GM12878 (cell line): ENCODE measurements at regions not wholly inside any gene's neighbourhood (a gene's known extent, or its start where the extent isn't known, plus 50 kb on each side); places are given as distances from the start of the nearest gene placed in this dataset.

Source experiments
- ATAC-seq: fragments of 200-7000 bp; cut with Tn5 transposase; 3 replicates; pipeline ENCODE4 v1.9.1; 2020; ENCODE audit warnings: mild to moderate bottlenecking, moderate library complexity
- BruUV-seq: library from RNA; stranded (reverse); fragments of 400-500 nt; replicated peaks from 2 replicates; lab custom pipeline; 2021; lab: Mats Ljungman, UMichigan
- CTCF ChIA-PET: fragments of 300-600 bp; sonication (Branson Sonifier 250); formaldehyde crosslinking; extraction: SDS; loops from one replicate; lab custom pipeline; 2021; ENCODE audit warnings: inconsistent platforms; lab: Yijun Ruan, JAX
- POLR2A ChIA-PET: fragments of 350-600 bp; formaldehyde crosslinking; extraction: SDS; loops from one replicate; lab custom pipeline; 2021; ENCODE audit warnings: inconsistent platforms; lab: Charles Lee
- RAD21 ChIA-PET: fragments of 300-600 bp; sonication (Branson Sonifier 250); formaldehyde crosslinking; loops from one replicate; lab custom pipeline; 2023; ENCODE audit warnings: antibody characterized with exemption; ENCODE audit not compliant: unreplicated experiment; lab: Charles Lee
- SMC1A ChIA-PET: fragments of 300-600 bp; sonication (Branson Sonifier 250); formaldehyde crosslinking; loops from one replicate; lab custom pipeline; 2023; ENCODE audit not compliant: unreplicated experiment, uncharacterized antibody; lab: Charles Lee
- DNase-seq: peaks from one replicate; pipeline ENCODE4 v3.0.0-alpha.2; 2011; ENCODE audit warnings: low read depth, low spot score
- FAIRE-seq: peaks from 3 replicates; lab custom pipeline; 2011; peaks lifted over from hg19 to GRCh38; lab: Jason Lieb, UNC
- H2AFZ ChIP-seq: 2 replicates; pipeline ENCODE4 v1.6.0; 2011; ENCODE audit warnings: low read depth, low read length, control low read depth; ENCODE audit not compliant: control insufficient read depth
- H3K27ac ChIP-seq: 2 replicates; pipeline ENCODE4 v1.5.1; 2011; ENCODE audit warnings: control low read depth; ENCODE audit not compliant: control insufficient read depth, insufficient read depth
- H3K27me3 ChIP-seq, 2 experiments: replicated peaks in 1 of 2; 2 replicates each; pipeline versions ENCODE4 v1.6.0 to v1.6.1; 2011; ENCODE audit warnings: low read length in 1 of 2; ENCODE audit not compliant: control insufficient read depth in 2 of 2, insufficient read depth in 2 of 2
- H3K36me3 ChIP-seq, 2 experiments: 2 replicates each; pipeline ENCODE4 v1.5.1; 2011; ENCODE audit warnings: low read length in 1 of 2; ENCODE audit not compliant: control insufficient read depth in 2 of 2, insufficient read depth in 2 of 2
- H3K4me1 ChIP-seq: 2 replicates; pipeline ENCODE4 v1.6.1; 2011; ENCODE audit warnings: mild to moderate bottlenecking, low read length, moderate library complexity, mixed read lengths; ENCODE audit not compliant: control insufficient read depth, insufficient read depth
- H3K4me2 ChIP-seq: 2 replicates; pipeline ENCODE4 v1.6.0; 2011; ENCODE audit warnings: control low read depth; ENCODE audit not compliant: control insufficient read depth, insufficient read depth
- H3K4me3 ChIP-seq: fragments of 200-600 bp; sonication (generic); 2 replicates; pipeline ENCODE4 v1.5.1; 2016
- H3K79me2 ChIP-seq: 2 replicates; pipeline ENCODE4 v1.6.0; 2011; ENCODE audit warnings: low read length; ENCODE audit not compliant: control insufficient read depth, insufficient read depth
- H3K9ac ChIP-seq: 2 replicates; pipeline ENCODE4 v1.8.0; 2011; ENCODE audit warnings: low read length, control low read depth, mixed read lengths; ENCODE audit not compliant: control insufficient read depth, insufficient read depth
- H3K9me3 ChIP-seq: replicated peaks from 3 replicates; pipeline ENCODE4 v1.5.1; 2011; ENCODE audit warnings: mild to moderate bottlenecking, low read length; ENCODE audit not compliant: control insufficient read depth, insufficient read depth
- H4K20me1 ChIP-seq: 2 replicates; pipeline ENCODE4 v1.6.0; 2011; ENCODE audit not compliant: control insufficient read depth, insufficient read depth
- CHD4 ChIP-seq: fragments of 200-600 bp; sonication (generic); IDR thresholded peaks from 2 replicates; pipeline ENCODE4 v1.6.1; 2016; ENCODE audit warnings: mild to moderate bottlenecking
- HDAC6 ChIP-seq: fragments of 200-600 bp; sonication (generic); IDR thresholded peaks from one replicate; pipeline ENCODE4 v1.8.0; 2017; ENCODE audit warnings: antibody characterized with exemption; ENCODE audit not compliant: unreplicated experiment
- SP1 ChIP-seq: IDR thresholded peaks from one replicate; pipeline ENCODE4 v1.6.1; 2011; ENCODE audit warnings: low read depth, low read length
- SREBF2 ChIP-seq: IDR thresholded peaks from 2 replicates; pipeline ENCODE4 v1.6.1; 2012; ENCODE audit warnings: mild to moderate bottlenecking, low read length
- TCF7 ChIP-seq: IDR thresholded peaks from 2 replicates; pipeline ENCODE4 v1.6.1; 2014; ENCODE audit warnings: antibody characterized with exemption, borderline replicate concordance
- YY1 ChIP-seq: IDR thresholded peaks from 2 replicates; pipeline ENCODE4 v1.6.1; 2011; ENCODE audit warnings: low read depth, mild to moderate bottlenecking, low read length
- WGBS: methylation state at CpG from one replicate; pipeline ENCODE4 v1.1.6; 2016; ENCODE audit warnings: low lambda C conversion rate; ENCODE audit not compliant: insufficient replicate concordance, insufficient coverage; ENCODE audit errors: missing lambda C conversion rate; 5-methylcytosine and 5-hydroxymethylcytosine counted together
- in situ Hi-C: fragments of 300-500 bp; cut with MboI; formaldehyde crosslinking; loops from 9 replicates; pipeline ENCODE4 v1.14.3; 2018; ENCODE audit warnings: mixed read lengths
- intact Hi-C: fragments of 100-400 bp; cut with micrococcal nuclease; formaldehyde crosslinking; loops from one replicate; pipeline ENCODE4 v1.14.2; 2022; ENCODE audit not compliant: unreplicated experiment
- TF ChIP-seq, protein P1 (sequence below): fragments of 150-350 bp; IDR thresholded peaks from 2 replicates; pipeline ENCODE4 v1.6.1; 2016; ENCODE audit warnings: low read depth, low read length

DNA sequence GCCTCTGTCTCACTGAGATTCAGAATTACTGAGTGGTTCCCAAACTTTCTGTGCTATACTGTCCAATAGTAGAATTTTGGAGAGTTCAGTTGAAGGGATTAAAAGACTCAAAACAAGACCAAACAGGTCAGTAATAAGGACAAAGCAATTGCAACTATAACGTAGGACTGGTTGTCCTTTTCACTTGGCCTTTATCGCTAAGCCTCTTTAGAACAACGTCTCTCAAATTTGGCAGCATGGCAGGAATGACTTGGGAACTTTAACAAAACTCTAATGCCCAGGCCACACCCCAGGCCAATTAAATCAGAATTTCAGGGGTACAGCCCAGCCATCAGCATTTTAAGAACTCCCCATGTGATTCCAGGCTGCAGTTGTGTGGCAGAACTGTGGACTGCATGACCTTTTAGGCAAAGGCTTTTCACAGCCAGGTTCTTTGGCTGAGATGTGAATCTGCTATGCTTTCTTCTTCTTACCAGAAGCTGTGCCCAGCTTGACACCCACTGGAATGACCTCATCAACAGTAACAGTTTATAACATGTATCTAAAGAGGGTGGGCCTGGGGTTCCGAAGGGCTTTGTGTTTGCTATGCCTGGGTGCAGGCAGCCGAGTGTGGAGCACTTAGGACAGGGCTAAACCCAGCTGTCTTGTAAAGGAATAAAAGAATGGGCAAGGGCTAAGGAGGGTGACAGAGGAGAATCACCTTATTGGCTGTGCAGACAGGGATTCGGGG lies 226.2 kb upstream of the PRICKLE2 start:
- Histone ChIP-seq H3K27me3 (no peaks in the 10 kb centered on the region; a peak in 1 of 4 replicates), H4K20me1 (no peaks in the 10 kb centered on the region), H3K4me2 (no peak overlapping the region), H3K79me2 (no peaks in the 10 kb centered on the region), H3K4me1 (peaks cover 4% of the 10 kb centered on the region), H2AFZ (no peak overlapping the region), H3K4me3 (no peak overlapping the region), H3K27ac (no peak overlapping the region), H3K9ac (no peak overlapping the region), H3K9me3 (no peaks in the 10 kb centered on the region), H3K36me3 (no peaks in the 10 kb centered on the region)
- DNase-seq, result no peak
- TF ChIP-seq TCF7 (no peak), SREBF2 (no peak), YY1 (no peak), HDAC6 (no peak), CHD4 (no peak), SP1 (no peak)
- TF ChIP-seq, protein P1, sequence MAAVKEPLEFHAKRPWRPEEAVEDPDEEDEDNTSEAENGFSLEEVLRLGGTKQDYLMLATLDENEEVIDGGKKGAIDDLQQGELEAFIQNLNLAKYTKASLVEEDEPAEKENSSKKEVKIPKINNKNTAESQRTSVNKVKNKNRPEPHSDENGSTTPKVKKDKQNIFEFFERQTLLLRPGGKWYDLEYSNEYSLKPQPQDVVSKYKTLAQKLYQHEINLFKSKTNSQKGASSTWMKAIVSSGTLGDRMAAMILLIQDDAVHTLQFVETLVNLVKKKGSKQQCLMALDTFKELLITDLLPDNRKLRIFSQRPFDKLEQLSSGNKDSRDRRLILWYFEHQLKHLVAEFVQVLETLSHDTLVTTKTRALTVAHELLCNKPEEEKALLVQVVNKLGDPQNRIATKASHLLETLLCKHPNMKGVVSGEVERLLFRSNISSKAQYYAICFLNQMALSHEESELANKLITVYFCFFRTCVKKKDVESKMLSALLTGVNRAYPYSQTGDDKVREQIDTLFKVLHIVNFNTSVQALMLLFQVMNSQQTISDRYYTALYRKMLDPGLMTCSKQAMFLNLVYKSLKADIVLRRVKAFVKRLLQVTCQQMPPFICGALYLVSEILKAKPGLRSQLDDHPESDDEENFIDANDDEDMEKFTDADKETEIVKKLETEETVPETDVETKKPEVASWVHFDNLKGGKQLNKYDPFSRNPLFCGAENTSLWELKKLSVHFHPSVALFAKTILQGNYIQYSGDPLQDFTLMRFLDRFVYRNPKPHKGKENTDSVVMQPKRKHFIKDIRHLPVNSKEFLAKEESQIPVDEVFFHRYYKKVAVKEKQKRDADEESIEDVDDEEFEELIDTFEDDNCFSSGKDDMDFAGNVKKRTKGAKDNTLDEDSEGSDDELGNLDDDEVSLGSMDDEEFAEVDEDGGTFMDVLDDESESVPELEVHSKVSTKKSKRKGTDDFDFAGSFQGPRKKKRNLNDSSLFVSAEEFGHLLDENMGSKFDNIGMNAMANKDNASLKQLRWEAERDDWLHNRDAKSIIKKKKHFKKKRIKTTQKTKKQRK, result no peak
- 47% methylated on average over 6 of the region's 6 CpGs for WGBS
- in situ Hi-C loops (no loop called here), intact Hi-C loops (no loop called here)
- BruUV-seq, result no TSS peak
- ChIA-PET POLR2A (interaction anchor here (1.3 to 1.9 kb wide), 5 partner anchors 11 to 45 kb away, joined by 3 to 11 read pairs (median 5); no protein-coding TSS in a partner anchor), SMC1A (interaction anchor here (0.7 to 6.9 kb wide), 17 partner anchors 8 to 289 kb away, joined by 3 to 59 read pairs (median 4); partner anchors contain the start of gene PRICKLE2), CTCF (interaction anchor here (0.7 to 9.9 kb wide), 9 partner anchors 9 to 398 kb away, joined by 3 to 95 read pairs (median 4); no protein-coding TSS in a partner anchor), RAD21 (interaction anchor here (1.0 to 4.3 kb wide), 12 partner anchors 9 to 226 kb away, joined by 3 to 38 read pairs (median 7); partner anchors contain the start of gene PRICKLE2)
- no peak for ATAC-seq
- no peak for FAIRE-seq
